Neural progenitor cell (in vitro differentiated cells): ENCODE measurements at regions not wholly inside any gene's neighbourhood (a gene's known extent, or its start where the extent isn't known, plus 50 kb on each side); places are given as distances from the start of the nearest gene placed in this dataset.

Source experiments
- EZH2 ChIP-seq: fragments of 200-600 bp; sonication (generic); IDR thresholded peaks from 2 replicates; pipeline ENCODE4 v1.6.1; 2017; ENCODE audit warnings: antibody characterized with exemption, mild to moderate bottlenecking, moderate library complexity
- TF ChIP-seq, protein P1 (sequence below): fragments of 200-600 bp; sonication (generic); IDR thresholded peaks from 2 replicates; pipeline ENCODE4 v1.5.1; 2017; ENCODE audit warnings: antibody characterized with exemption, mild to moderate bottlenecking

DNA sequence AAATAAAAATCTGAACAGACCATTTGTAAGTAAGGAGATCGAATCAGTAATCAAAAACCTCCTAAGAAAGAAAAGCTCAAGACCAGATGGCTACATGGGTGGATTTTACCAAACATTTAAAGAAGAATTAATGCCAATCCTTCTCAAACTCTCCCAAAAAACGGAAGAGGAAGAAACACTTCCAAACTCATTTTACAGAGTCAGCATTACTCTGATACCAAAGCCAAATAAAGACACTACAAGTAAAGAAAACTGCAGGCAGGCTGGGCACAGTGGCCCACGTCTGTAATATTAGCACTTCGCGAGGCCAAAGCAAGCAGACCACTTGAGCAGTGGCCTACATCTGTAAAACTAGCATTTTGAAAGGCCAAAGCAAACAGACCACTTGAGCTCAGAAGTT, 159.8 kb downstream of the DPY19L2 start:
- TF ChIP-seq, protein P1, sequence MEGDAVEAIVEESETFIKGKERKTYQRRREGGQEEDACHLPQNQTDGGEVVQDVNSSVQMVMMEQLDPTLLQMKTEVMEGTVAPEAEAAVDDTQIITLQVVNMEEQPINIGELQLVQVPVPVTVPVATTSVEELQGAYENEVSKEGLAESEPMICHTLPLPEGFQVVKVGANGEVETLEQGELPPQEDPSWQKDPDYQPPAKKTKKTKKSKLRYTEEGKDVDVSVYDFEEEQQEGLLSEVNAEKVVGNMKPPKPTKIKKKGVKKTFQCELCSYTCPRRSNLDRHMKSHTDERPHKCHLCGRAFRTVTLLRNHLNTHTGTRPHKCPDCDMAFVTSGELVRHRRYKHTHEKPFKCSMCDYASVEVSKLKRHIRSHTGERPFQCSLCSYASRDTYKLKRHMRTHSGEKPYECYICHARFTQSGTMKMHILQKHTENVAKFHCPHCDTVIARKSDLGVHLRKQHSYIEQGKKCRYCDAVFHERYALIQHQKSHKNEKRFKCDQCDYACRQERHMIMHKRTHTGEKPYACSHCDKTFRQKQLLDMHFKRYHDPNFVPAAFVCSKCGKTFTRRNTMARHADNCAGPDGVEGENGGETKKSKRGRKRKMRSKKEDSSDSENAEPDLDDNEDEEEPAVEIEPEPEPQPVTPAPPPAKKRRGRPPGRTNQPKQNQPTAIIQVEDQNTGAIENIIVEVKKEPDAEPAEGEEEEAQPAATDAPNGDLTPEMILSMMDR = no peak
- TF ChIP-seq EZH2 = no peak
